H1 (cell line): ENCODE measurements at regions not wholly inside any gene's neighbourhood (a gene's known extent, or its start where the extent isn't known, plus 50 kb on each side); places are given as distances from the start of the nearest gene placed in this dataset.

Experiments
- CTCF ChIA-PET: fragments of 300-600 bp; sonication (Branson Sonifier 250); formaldehyde crosslinking; loops from one replicate; lab custom pipeline; 2021; ENCODE audit not compliant: partially characterized antibody; lab: Charles Lee
- POLR2A ChIA-PET: fragments of 300-600 bp; sonication (Branson Sonifier 250); formaldehyde crosslinking; loops from one replicate; lab custom pipeline; 2021; ENCODE audit warnings: inconsistent platforms; ENCODE audit not compliant: partially characterized antibody; lab: Charles Lee
- DNase-seq, 2 experiments: peaks; one replicate each; pipeline versions ENCODE4 v3.0.0 to v3.0.0-alpha.2; 2010 to 2022; ENCODE audit warnings: low spot score in 2 of 2, low read depth in 1 of 2, mixed read lengths in 1 of 2
- FAIRE-seq: peaks from 2 replicates; lab custom pipeline; 2011; peaks lifted over from hg19 to GRCh38; lab: Jason Lieb, UNC
- H2AFZ ChIP-seq: 2 replicates; pipeline ENCODE4 v1.8.1; 2012; ENCODE audit warnings: low read length, inconsistent platforms
- H2AK5ac ChIP-seq: 2 replicates; pipeline ENCODE4 v1.6.1; 2013; ENCODE audit warnings: low read depth, low read length
- H2BK120ac ChIP-seq: replicated peaks from 2 replicates; pipeline ENCODE3; 2013; ENCODE audit warnings: low read depth, low read length, inconsistent platforms
- H2BK12ac ChIP-seq: 2 replicates; pipeline ENCODE4 v1.6.1; 2013; ENCODE audit warnings: low read depth, low read length
- H2BK15ac ChIP-seq: 2 replicates; pipeline ENCODE4 v1.6.1; 2013; ENCODE audit warnings: low read length
- H2BK20ac ChIP-seq: 2 replicates; pipeline ENCODE4 v1.6.1; 2013; ENCODE audit warnings: low read length
- H2BK5ac ChIP-seq: 2 replicates; pipeline ENCODE4 v1.6.1; 2013; ENCODE audit warnings: low read depth, low read length
- H3K14ac ChIP-seq: 2 replicates; pipeline ENCODE4 v1.6.1; 2013; ENCODE audit warnings: inconsistent platforms; ENCODE audit not compliant: insufficient read length
- H3K18ac ChIP-seq: 2 replicates; pipeline ENCODE4 v1.6.1; 2013; ENCODE audit warnings: low read length; ENCODE audit errors: extremely low read depth
- H3K23ac ChIP-seq: 2 replicates; pipeline ENCODE4 v1.6.1; 2013; ENCODE audit warnings: inconsistent platforms; ENCODE audit not compliant: insufficient read length
- H3K23me2 ChIP-seq: 2 replicates; pipeline ENCODE4 v1.6.1; 2013; ENCODE audit warnings: low read depth, low read length
- H3K27ac ChIP-seq: 2 replicates; pipeline ENCODE4 v1.6.1; 2011; ENCODE audit warnings: low read depth, low read length, inconsistent platforms
- H3K27me3 ChIP-seq, 4 experiments: replicated peaks in 1 of 4; 1 replicate in 1 of 4; 2 replicates in 3 of 4; pipeline versions ENCODE4 v1.6.1 to v1.8.1; 2011 to 2013; ENCODE audit warnings: low read length in 3 of 4, mild to moderate bottlenecking in 3 of 4, inconsistent platforms in 2 of 4, mixed read lengths in 2 of 4, moderate library complexity in 1 of 4; ENCODE audit not compliant: control insufficient read depth in 3 of 4, insufficient read depth in 3 of 4; ENCODE audit errors: extremely low read depth in 1 of 4
- H3K36me3 ChIP-seq, 4 experiments: 2 replicates each; pipeline versions ENCODE4 v1.6.1 to v1.8.1; 2011 to 2013; ENCODE audit warnings: mild to moderate bottlenecking in 4 of 4, low read length in 3 of 4, moderate library complexity in 2 of 4, control low read depth in 1 of 4, inconsistent platforms in 1 of 4; ENCODE audit not compliant: insufficient read depth in 4 of 4, control insufficient read depth in 2 of 4
- H3K4ac ChIP-seq: replicated peaks from 2 replicates; pipeline ENCODE3; 2013; ENCODE audit warnings: low read length, low read depth, mixed read lengths, inconsistent platforms; ENCODE audit not compliant: insufficient read length
- H3K4me1 ChIP-seq, 4 experiments: replicated peaks in 1 of 4; 1 replicate in 1 of 4; 2 replicates in 3 of 4; pipeline versions ENCODE4 v1.6.1 to v1.8.1; 2011 to 2013; ENCODE audit warnings: low read length in 3 of 4, inconsistent platforms in 2 of 4, mixed read lengths in 1 of 4; ENCODE audit not compliant: insufficient read depth in 4 of 4, control insufficient read depth in 3 of 4
- H3K4me2 ChIP-seq, 2 experiments: 2 replicates each; pipeline versions ENCODE4 v1.6.1 to v1.8.1; 2011 to 2013; ENCODE audit warnings: low read depth in 2 of 2, low read length in 2 of 2, control low read depth in 1 of 2, inconsistent platforms in 1 of 2, mild to moderate bottlenecking in 1 of 2; ENCODE audit not compliant: insufficient read depth in 1 of 2
- H3K4me3 ChIP-seq, 4 experiments: fragments of 200-600, 300-600 bp in 1 of 4; sonication (generic), shearing (Covaris generic), sonication (Bioruptor Twin) in 1 of 4; 2 replicates each; pipeline versions ENCODE4 v1.5.1 to v1.8.1; 2011 to 2016; ENCODE audit warnings: low read length in 4 of 4, low read depth in 3 of 4, control low read depth in 2 of 4, inconsistent platforms in 2 of 4, mild to moderate bottlenecking in 2 of 4, mixed read lengths in 1 of 4, moderate library complexity in 1 of 4; ENCODE audit not compliant: insufficient read depth in 2 of 4; ENCODE audit errors: extremely low read depth in 1 of 4
- H3K56ac ChIP-seq: replicated peaks from 2 replicates; pipeline ENCODE3; 2013; ENCODE audit warnings: low read depth, mild to moderate bottlenecking, mixed read lengths, low read length, inconsistent platforms; ENCODE audit not compliant: insufficient read length
- H3K79me1 ChIP-seq: 2 replicates; pipeline ENCODE4 v1.6.1; 2013; ENCODE audit warnings: low read depth, low read length, control low read depth
- H3K79me2 ChIP-seq, 2 experiments: 2 replicates each; pipeline versions ENCODE4 v1.6.1 to v1.8.1; 2012 to 2013; ENCODE audit warnings: low read length in 2 of 2, mild to moderate bottlenecking in 2 of 2, inconsistent platforms in 1 of 2; ENCODE audit not compliant: insufficient read depth in 2 of 2, control insufficient read depth in 1 of 2
- H3K9ac ChIP-seq, 4 experiments: replicated peaks in 1 of 4; 1 replicate in 1 of 4; 2 replicates in 3 of 4; pipeline versions ENCODE4 v1.6.1 to v1.8.1; 2011 to 2013; ENCODE audit warnings: low read depth in 3 of 4, low read length in 3 of 4, control low read depth in 2 of 4, mild to moderate bottlenecking in 2 of 4, moderate library complexity in 2 of 4, inconsistent platforms in 1 of 4; ENCODE audit errors: extremely low read depth in 1 of 4
- H3K9me3 ChIP-seq, 2 experiments: 2 replicates each; pipeline versions ENCODE4 v1.6.1 to v1.8.1; 2012 to 2013; ENCODE audit warnings: mild to moderate bottlenecking in 2 of 2, moderate library complexity in 2 of 2, control low read depth in 1 of 2, inconsistent platforms in 1 of 2, low read depth in 1 of 2, low read length in 1 of 2, mixed read lengths in 1 of 2; ENCODE audit not compliant: insufficient read depth in 2 of 2
- H4K20me1 ChIP-seq, 2 experiments: replicated peaks in 1 of 2; 2 replicates each; pipeline versions ENCODE3 to v1.8.1; 2011 to 2013; ENCODE audit warnings: inconsistent platforms in 2 of 2, low read length in 2 of 2, mild to moderate bottlenecking in 1 of 2; ENCODE audit not compliant: insufficient read depth in 2 of 2, control insufficient read depth in 1 of 2
- H4K5ac ChIP-seq: 2 replicates; pipeline ENCODE4 v1.6.1; 2013; ENCODE audit warnings: low read length, low read depth, mixed read lengths, inconsistent platforms; ENCODE audit not compliant: insufficient read length
- H4K8ac ChIP-seq: 2 replicates; pipeline ENCODE4 v1.8.0; 2013; ENCODE audit warnings: mild to moderate bottlenecking, moderate library complexity, low read length, inconsistent platforms; ENCODE audit not compliant: insufficient read depth; ENCODE audit errors: extremely low read depth
- H4K91ac ChIP-seq: replicated peaks from 2 replicates; pipeline ENCODE3; 2013; ENCODE audit warnings: low read length, mixed read lengths, inconsistent platforms; ENCODE audit not compliant: insufficient read length
- PHF8 ChIP-seq: fragments of 200-600 bp; sonication (generic); conservative IDR thresholded peaks from 2 replicates; pipeline ENCODE4 v1.7.1; 2012; ENCODE audit warnings: low read depth, mild to moderate bottlenecking, inconsistent platforms, low read length, moderate library complexity
- SIN3A ChIP-seq, 2 experiments: IDR thresholded peaks in 1 of 2; conservative IDR thresholded peaks in 1 of 2; 2 replicates each; pipeline ENCODE4 v1.6.1; 2011 to 2012; ENCODE audit warnings: low read length in 2 of 2, improper control_type of control experiment in 1 of 2, low read depth in 1 of 2, mild to moderate bottlenecking in 1 of 2
- SP1 ChIP-seq: IDR thresholded peaks from 2 replicates; pipeline ENCODE4 v1.6.1; 2011; ENCODE audit warnings: low read depth, low read length
- WGBS, 2 experiments: shearing (Covaris generic) in 1 of 2; methylation state at CpG; one replicate each; pipeline versions ENCODE4 v1.1.6 to v1.1.7; 2013 to 2015; ENCODE audit warnings: low lambda C conversion rate in 2 of 2, mixed read lengths in 2 of 2, inconsistent platforms in 1 of 2, low coverage in 1 of 2, missing lambda C conversion rate in 1 of 2; ENCODE audit not compliant: insufficient replicate concordance in 2 of 2, insufficient coverage in 1 of 2, insufficient read length in 1 of 2; ENCODE audit errors: extremely low coverage in 1 of 2, missing lambda C conversion rate in 1 of 2; 5-methylcytosine and 5-hydroxymethylcytosine counted together

DNA sequence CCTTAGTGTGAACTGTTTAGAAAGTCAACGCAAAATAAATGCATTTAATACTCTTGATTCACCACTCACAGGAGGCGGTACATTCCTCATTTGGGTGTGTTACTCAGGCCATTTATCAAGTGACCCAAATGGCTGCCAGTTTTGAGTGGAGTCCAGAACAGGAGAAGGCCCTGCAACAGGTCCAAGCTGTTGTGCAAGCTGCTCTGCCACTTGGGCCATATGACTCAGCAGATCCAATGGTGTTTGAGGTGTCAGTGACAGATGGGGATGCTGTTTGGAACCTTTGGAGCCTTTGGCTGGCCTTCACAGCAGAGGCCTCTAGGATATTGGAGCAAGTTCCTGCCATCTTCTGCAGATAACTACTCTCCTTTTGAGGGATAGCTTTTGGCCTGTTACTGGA, 609.2 kb downstream of the KCNT2 start:
- TF ChIP-seq PHF8 = no peak
- no peak for TF ChIP-seq SIN3A (conservative IDR thresholded peaks at IDR 0.05 in 1 of 2, IDR thresholded peaks at IDR 0.05 in 1 of 2; ENCODE audit: low read depth in 1 of 2, low read length in 2 of 2)
- no peak for TF ChIP-seq SP1
- CTCF ChIA-PET = no interaction called here
- Histone ChIP-seq H2BK20ac (no peak overlapping the region), H2BK120ac (no peak overlapping the region), H3K4me2 (no peak overlapping the region), H2AK5ac (no peak overlapping the region), H3K4ac (no peak overlapping the region), H3K14ac (no peak overlapping the region), H3K23me2 (no peaks in the 10 kb centered on the region), H3K27me3 (no peaks in the 10 kb centered on the region), H2BK15ac (no peak overlapping the region; the same call in 1 of the 2 replicates), H4K5ac (no peak overlapping the region), H3K18ac (no peak overlapping the region), H3K23ac (no peak overlapping the region), H3K4me3 (no peak overlapping the region), H3K36me3 (no peaks in the 10 kb centered on the region), H3K79me2 (no peaks in the 10 kb centered on the region), H4K91ac (no peak overlapping the region), H2AFZ (no peak overlapping the region), H3K9ac (no peak overlapping the region), H3K56ac (no peak overlapping the region), H3K9me3 (no peaks in the 10 kb centered on the region), H3K27ac (no peak overlapping the region), H4K8ac (no peak overlapping the region), H3K4me1 (peaks cover 0 to 7% (median 0%) of the 10 kb centered on the region in 4 experiments; a peak in 1 of 7 replicates), H3K79me1 (no peaks in the 10 kb centered on the region), H2BK12ac (no peak overlapping the region), H4K20me1 (no peaks in the 10 kb centered on the region), H2BK5ac (no peak overlapping the region)
- no peak for DNase-seq
- POLR2A ChIA-PET = no interaction called here
- WGBS, 2 experiments = 86% methylated on average over 2 of the region's 2 CpGs; no CpG with 5 or more reads in 1 of the 2 experiments
- no peak for FAIRE-seq
